ENCODE measurements at regions not wholly inside any gene's neighbourhood (a gene's known extent, or its start where the extent isn't known, plus 50 kb on each side); places are given as distances from the start of the nearest gene placed in this dataset.

DNA sequence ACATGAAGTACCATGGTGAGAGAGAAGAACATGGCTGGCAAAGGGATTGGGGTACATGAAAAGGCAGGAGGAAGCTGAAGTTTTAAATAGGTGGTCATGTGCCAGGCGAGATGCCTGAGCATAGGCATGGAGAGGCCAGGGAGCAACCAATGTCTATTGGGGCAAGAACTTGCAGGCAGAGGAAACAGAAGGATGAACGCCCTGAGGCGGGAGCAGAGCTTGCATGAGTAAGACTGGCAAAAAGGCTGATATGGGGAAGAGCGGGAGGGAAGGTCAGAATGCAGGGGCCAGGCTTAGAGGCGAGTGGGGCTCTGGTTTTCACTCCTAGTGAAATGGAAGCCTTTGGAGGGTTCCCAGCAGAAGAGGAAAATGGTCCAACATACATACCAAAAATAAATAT lies 52.5 kb upstream of the VSTM5 start:
- TF ChIP-seq, protein P1, sequence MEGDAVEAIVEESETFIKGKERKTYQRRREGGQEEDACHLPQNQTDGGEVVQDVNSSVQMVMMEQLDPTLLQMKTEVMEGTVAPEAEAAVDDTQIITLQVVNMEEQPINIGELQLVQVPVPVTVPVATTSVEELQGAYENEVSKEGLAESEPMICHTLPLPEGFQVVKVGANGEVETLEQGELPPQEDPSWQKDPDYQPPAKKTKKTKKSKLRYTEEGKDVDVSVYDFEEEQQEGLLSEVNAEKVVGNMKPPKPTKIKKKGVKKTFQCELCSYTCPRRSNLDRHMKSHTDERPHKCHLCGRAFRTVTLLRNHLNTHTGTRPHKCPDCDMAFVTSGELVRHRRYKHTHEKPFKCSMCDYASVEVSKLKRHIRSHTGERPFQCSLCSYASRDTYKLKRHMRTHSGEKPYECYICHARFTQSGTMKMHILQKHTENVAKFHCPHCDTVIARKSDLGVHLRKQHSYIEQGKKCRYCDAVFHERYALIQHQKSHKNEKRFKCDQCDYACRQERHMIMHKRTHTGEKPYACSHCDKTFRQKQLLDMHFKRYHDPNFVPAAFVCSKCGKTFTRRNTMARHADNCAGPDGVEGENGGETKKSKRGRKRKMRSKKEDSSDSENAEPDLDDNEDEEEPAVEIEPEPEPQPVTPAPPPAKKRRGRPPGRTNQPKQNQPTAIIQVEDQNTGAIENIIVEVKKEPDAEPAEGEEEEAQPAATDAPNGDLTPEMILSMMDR (conservative IDR thresholded peaks at IDR 0.05; ENCODE audit: low read depth, low read length), result no peak
- Histone ChIP-seq H4K20me1 (ENCODE audit: insufficient read depth) (no peaks in the 10 kb centered on the region), H3K4me2 (no peak overlapping the region), H3K79me2 (ENCODE audit: insufficient read depth, low read depth) (no peaks in the 10 kb centered on the region), H3K36me3 (ENCODE audit: insufficient read depth) (no peaks in the 10 kb centered on the region), H3K4me3 (IDR thresholded peaks at IDR 0.05; ENCODE audit: insufficient read depth, low read depth, low read length) (no peak overlapping the region), H3K4me1 (ENCODE audit: low read depth, poor library complexity, severe bottlenecking) (no peaks in the 10 kb centered on the region), H3K27me3 (ENCODE audit: insufficient read depth, low read depth) (no peaks in the 10 kb centered on the region), H3K27ac (no peak overlapping the region), H2AFZ (ENCODE audit: low read depth) (no peak overlapping the region), H3K9ac (no peak overlapping the region)

DNA sequence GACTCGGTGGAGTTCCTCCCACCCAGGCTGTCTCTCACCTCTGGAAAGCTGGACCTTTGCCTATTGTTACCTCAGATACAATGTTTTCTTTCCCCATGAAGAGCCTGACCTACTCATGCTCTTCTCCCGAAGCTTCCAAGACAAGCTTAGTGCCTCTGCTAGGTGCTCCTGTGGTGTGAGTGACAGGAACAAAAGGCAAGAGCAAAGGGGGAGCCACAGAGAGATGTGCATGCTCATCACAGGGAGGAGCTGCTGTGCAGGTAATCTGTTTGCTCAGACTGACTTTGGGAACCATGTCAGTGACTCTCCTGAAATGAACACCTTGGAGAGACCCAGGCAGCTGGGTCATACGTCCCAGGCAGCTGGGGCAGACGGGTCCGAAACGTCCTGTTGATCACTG lies 53.6 kb upstream of the VSTM5 start:
- TF ChIP-seq, protein P1 (conservative IDR thresholded peaks at IDR 0.05; ENCODE audit: low read depth, low read length), result no peak
- no peak overlapping the region for H3K9ac ChIP-seq
- no peaks in the 10 kb centered on the region for H3K27me3 ChIP-seq (ENCODE audit: insufficient read depth, low read depth)
- H3K36me3 ChIP-seq (ENCODE audit: insufficient read depth), result no peaks in the 10 kb centered on the region
- no peak overlapping the region for H3K27ac ChIP-seq
- H3K4me2 ChIP-seq, result no peak overlapping the region
- no peak overlapping the region for H3K4me3 ChIP-seq (IDR thresholded peaks at IDR 0.05; ENCODE audit: insufficient read depth, low read depth, low read length)
- H4K20me1 ChIP-seq (ENCODE audit: insufficient read depth), result no peaks in the 10 kb centered on the region
- H2AFZ ChIP-seq (ENCODE audit: low read depth), result no peak overlapping the region
- H3K4me1 ChIP-seq (ENCODE audit: low read depth, poor library complexity, severe bottlenecking), result no peaks in the 10 kb centered on the region
- no peaks in the 10 kb centered on the region for H3K79me2 ChIP-seq (ENCODE audit: insufficient read depth, low read depth)

DNA sequence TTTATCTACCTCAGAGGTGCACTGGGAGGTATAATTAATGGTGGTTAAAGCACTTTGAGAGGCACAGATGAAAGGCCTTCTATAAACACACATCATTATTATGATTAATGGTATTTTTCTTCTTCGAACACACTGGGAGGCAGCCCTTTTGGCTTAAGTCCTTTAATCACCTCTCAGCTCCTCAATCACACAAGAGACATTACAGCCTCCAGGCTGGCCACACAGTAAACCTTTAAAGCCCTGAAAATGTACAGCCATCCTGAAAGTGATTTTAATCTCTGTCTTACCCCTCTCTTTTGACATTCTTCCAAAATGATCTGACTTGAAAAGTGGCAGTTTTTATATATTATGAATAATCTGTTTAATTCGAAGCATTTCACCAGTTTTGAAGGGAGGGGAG lies 54.3 kb upstream of the VSTM5 start:
- no peaks in the 10 kb centered on the region for H4K20me1 ChIP-seq (ENCODE audit: insufficient read depth)
- H3K4me3 ChIP-seq (IDR thresholded peaks at IDR 0.05; ENCODE audit: insufficient read depth, low read depth, low read length), result no peak overlapping the region
- TF ChIP-seq, protein P1 (conservative IDR thresholded peaks at IDR 0.05; ENCODE audit: low read depth, low read length), result no peak
- H3K9ac ChIP-seq, result no peak overlapping the region
- H3K4me1 ChIP-seq (ENCODE audit: low read depth, poor library complexity, severe bottlenecking), result no peaks in the 10 kb centered on the region
- no peak overlapping the region for H2AFZ ChIP-seq (ENCODE audit: low read depth)
- H3K27me3 ChIP-seq (ENCODE audit: insufficient read depth, low read depth), result no peaks in the 10 kb centered on the region
- H3K79me2 ChIP-seq (ENCODE audit: insufficient read depth, low read depth), result no peaks in the 10 kb centered on the region
- no peak overlapping the region for H3K4me2 ChIP-seq
- no peaks in the 10 kb centered on the region for H3K36me3 ChIP-seq (ENCODE audit: insufficient read depth)
- no peak overlapping the region for H3K27ac ChIP-seq

DNA sequence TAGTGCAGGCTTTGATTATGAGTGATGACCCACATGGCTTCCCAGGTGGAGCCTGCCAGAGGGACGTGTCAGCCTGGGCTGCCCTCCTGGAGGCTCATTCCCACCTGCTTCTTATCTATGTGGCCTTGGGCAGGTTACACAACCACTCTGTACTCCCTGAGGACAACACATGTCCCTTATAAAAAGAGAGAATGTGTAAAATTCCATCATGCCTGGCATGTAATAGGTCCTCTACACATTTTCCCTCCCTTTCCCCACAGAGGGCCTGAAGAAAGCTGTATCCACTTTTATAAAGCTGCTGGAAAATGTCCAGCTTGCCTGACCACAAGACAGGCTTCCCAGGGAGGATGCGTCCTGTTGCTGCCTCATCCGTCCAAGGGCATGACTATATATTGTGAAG lies 55.0 kb upstream of the VSTM5 start:
- Histone ChIP-seq H3K4me2 (no peak overlapping the region), H2AFZ (ENCODE audit: low read depth) (no peak overlapping the region), H3K27ac (no peak overlapping the region), H3K4me1 (ENCODE audit: low read depth, poor library complexity, severe bottlenecking) (no peaks in the 10 kb centered on the region), H4K20me1 (ENCODE audit: insufficient read depth) (no peaks in the 10 kb centered on the region), H3K79me2 (ENCODE audit: insufficient read depth, low read depth) (no peaks in the 10 kb centered on the region), H3K36me3 (ENCODE audit: insufficient read depth) (no peaks in the 10 kb centered on the region), H3K27me3 (ENCODE audit: insufficient read depth, low read depth) (no peaks in the 10 kb centered on the region), H3K4me3 (IDR thresholded peaks at IDR 0.05; ENCODE audit: insufficient read depth, low read depth, low read length) (no peak overlapping the region), H3K9ac (no peak overlapping the region)
- TF ChIP-seq, protein P1 (conservative IDR thresholded peaks at IDR 0.05; ENCODE audit: low read depth, low read length), result no peak

DNA sequence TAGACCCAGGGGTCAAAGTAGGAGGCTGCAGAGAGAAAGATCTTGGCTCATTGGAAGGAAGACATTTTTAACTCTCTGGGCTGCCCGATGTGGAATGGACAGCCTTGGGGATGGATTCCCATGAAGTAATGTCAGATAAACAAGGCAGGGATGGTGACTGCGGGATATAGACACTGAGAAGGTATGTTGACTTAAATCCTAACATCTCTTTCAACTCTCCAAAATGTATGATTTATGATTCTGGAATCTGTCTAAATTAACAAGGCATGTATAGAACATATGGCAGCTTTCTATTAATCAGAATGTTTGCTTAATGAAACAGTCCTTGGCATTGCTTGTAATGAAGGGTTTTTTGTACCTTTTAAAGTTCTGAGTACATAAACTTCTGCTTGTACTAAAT lies 56.1 kb upstream of the VSTM5 start:
- Histone ChIP-seq H3K27ac (no peak overlapping the region), H3K9ac (no peak overlapping the region), H3K4me1 (ENCODE audit: low read depth, poor library complexity, severe bottlenecking) (no peaks in the 10 kb centered on the region), H3K36me3 (ENCODE audit: insufficient read depth) (no peaks in the 10 kb centered on the region), H2AFZ (ENCODE audit: low read depth) (no peak overlapping the region), H3K27me3 (ENCODE audit: insufficient read depth, low read depth) (no peaks in the 10 kb centered on the region), H4K20me1 (ENCODE audit: insufficient read depth) (no peaks in the 10 kb centered on the region), H3K4me3 (IDR thresholded peaks at IDR 0.05; ENCODE audit: insufficient read depth, low read depth, low read length) (no peak overlapping the region), H3K4me2 (no peak overlapping the region), H3K79me2 (ENCODE audit: insufficient read depth, low read depth) (no peaks in the 10 kb centered on the region)
- TF ChIP-seq, protein P1 (conservative IDR thresholded peaks at IDR 0.05; ENCODE audit: low read depth, low read length), result no peak
